ENCODE measurements at regions not wholly inside any gene's neighbourhood (a gene's known extent, or its start where the extent isn't known, plus 50 kb on each side); places are given as distances from the start of the nearest gene placed in this dataset.

DNA sequence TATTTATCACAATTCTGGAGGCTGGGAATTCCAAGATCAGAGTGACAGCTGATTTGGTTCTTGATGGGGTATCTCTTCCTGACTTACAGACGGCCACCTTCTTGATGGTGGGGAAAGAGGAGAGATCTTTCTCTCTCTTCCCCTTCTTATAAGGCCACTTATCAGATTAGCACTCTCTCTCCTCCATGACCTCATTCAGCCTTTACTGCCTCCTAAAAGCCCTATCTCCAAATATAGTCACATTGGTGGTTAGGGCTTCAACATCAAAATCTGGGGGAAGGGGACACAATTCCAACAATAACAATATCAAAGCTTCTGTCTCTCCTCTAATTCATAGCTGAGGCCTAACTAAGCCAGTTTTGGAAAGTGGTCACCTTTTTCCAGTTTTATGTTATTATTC lies 91.7 kb upstream of the MBNL1 start:
- H2BK120ac ChIP-seq (ENCODE audit: low read depth, low read length): no peak overlapping the region
- H3K18ac ChIP-seq (ENCODE audit: low read depth in 1 of 2, low read length in 2 of 2): no peak overlapping the region
- H3K9ac ChIP-seq (ENCODE audit: low read length): no peak overlapping the region
- H3K4ac ChIP-seq (ENCODE audit: low read depth in 1 of 2, low read length in 2 of 2): no peak overlapping the region
- H3K4me2 ChIP-seq (ENCODE audit: low read length, poor library complexity, severe bottlenecking): no peak overlapping the region
- H3K4me3 ChIP-seq (ENCODE audit: insufficient read depth in 1 of 2, low read depth in 1 of 2, low read length in 2 of 2): no peak overlapping the region
- DNase-seq: no peak
- no peak overlapping the region for H2AFZ ChIP-seq (ENCODE audit: low read depth, low read length)
- H3K23ac ChIP-seq (ENCODE audit: low read length in 2 of 2): no peak overlapping the region
- no peaks in the 10 kb centered on the region for H3K36me3 ChIP-seq (ENCODE audit: control insufficient read depth in 1 of 2, insufficient read depth in 2 of 2, low read depth in 1 of 2, low read length in 2 of 2)
- H4K8ac ChIP-seq (ENCODE audit: low read length): no peak overlapping the region
- H3K9me3 ChIP-seq (ENCODE audit: control insufficient read depth, low read length): no peaks in the 10 kb centered on the region
- H3K27me3 ChIP-seq (ENCODE audit: control insufficient read depth in 1 of 2, insufficient read depth in 1 of 2, low read length in 2 of 2): no peaks in the 10 kb centered on the region
- H3K27ac ChIP-seq (ENCODE audit: low read length, poor library complexity, severe bottlenecking): peak overlapping the region; percentile 52
- peak overlapping the region; percentile 6 for H2AK5ac ChIP-seq (ENCODE audit: low read length, severe bottlenecking)
- H3K4me1 ChIP-seq (ENCODE audit: control insufficient read depth, insufficient read depth, low read depth, low read length): no peaks in the 10 kb centered on the region
- no peaks in the 10 kb centered on the region for H3K79me1 ChIP-seq (replicated peaks; ENCODE audit: low read length, poor library complexity, severe bottlenecking)
- no peak overlapping the region for H2BK15ac ChIP-seq (ENCODE audit: low read depth, poor library complexity, severe bottlenecking)
- H2BK12ac ChIP-seq (ENCODE audit: low read length in 2 of 2): no peak overlapping the region
- H4K91ac ChIP-seq (ENCODE audit: low read length): no peak overlapping the region
- H3K14ac ChIP-seq (ENCODE audit: low read length in 2 of 2): no peak overlapping the region
- no peak overlapping the region for H2BK5ac ChIP-seq (ENCODE audit: low read depth, low read length, poor library complexity, severe bottlenecking)
- 80% methylated on average over 1 of the region's 1 CpG for WGBS

DNA sequence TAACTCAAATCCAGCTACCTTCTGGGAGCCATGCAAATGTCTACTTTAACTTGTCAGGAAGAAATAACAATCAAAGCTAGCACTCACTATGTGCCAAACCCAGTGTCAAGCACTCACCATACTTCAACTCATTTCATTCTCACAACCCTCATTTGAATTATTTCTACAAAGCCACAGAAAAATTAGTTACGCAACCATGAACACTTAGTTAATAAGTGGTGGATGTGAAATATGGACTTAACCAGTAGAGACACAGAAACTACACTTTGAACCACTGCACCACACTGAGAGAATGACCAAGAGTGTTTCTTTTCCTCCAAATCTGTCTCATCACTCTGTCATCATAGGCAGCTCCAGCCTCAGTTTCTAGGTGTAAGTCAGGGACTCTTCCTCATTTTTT lies 91.0 kb upstream of the MBNL1 start:
- H3K27me3 ChIP-seq (ENCODE audit: control insufficient read depth in 1 of 2, insufficient read depth in 1 of 2, low read length in 2 of 2): no peaks in the 10 kb centered on the region
- no CpG with 5 or more reads among the region's 1 CpG for WGBS

DNA sequence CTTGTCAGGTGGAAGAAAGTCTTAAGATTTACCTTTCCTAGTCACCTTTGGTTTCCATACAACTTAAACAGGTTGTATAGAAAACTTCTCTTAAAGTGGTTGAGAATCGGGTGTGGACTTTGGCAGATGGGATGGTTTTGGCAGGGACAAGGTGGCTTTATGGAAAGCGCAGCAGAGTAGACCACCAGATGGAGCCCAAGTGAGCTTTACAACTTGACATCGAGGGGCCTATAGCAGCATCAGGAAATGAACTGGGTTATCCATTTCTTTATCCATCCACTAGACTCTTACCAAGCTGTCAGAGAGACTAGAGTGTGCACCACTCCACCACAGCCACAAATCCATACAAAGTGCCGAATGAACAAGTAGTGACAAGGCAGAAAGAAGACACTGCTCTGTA lies 85.3 kb upstream of the MBNL1 start:
- no peak overlapping the region for H3K4me2 ChIP-seq (ENCODE audit: low read length, poor library complexity, severe bottlenecking)
- H3K27me3 ChIP-seq (ENCODE audit: control insufficient read depth in 1 of 2, insufficient read depth in 1 of 2, low read length in 2 of 2): no peaks in the 10 kb centered on the region
- no peak overlapping the region for H2AK5ac ChIP-seq (ENCODE audit: low read length, severe bottlenecking)
- no peak overlapping the region for H3K4me3 ChIP-seq (ENCODE audit: insufficient read depth in 1 of 2, low read depth in 1 of 2, low read length in 2 of 2)
- H3K27ac ChIP-seq (ENCODE audit: low read length, poor library complexity, severe bottlenecking): no peak overlapping the region
- no peaks in the 10 kb centered on the region for H3K79me1 ChIP-seq (replicated peaks; ENCODE audit: low read length, poor library complexity, severe bottlenecking)
- H3K18ac ChIP-seq (ENCODE audit: low read depth in 1 of 2, low read length in 2 of 2): no peak overlapping the region
- peak; percentile 44 for DNase-seq
- no peak overlapping the region for H3K4ac ChIP-seq (ENCODE audit: low read depth in 1 of 2, low read length in 2 of 2)
- no peaks in the 10 kb centered on the region for H3K36me3 ChIP-seq (ENCODE audit: control insufficient read depth in 1 of 2, insufficient read depth in 2 of 2, low read depth in 1 of 2, low read length in 2 of 2)
- 63% methylated on average over 3 of the region's 4 CpGs for WGBS
- no peak overlapping the region for H3K9ac ChIP-seq (ENCODE audit: low read length)
- no peaks in the 10 kb centered on the region for H3K9me3 ChIP-seq (ENCODE audit: control insufficient read depth, low read length)
- H3K4me1 ChIP-seq (ENCODE audit: control insufficient read depth, insufficient read depth, low read depth, low read length): peaks cover 1% of the 10 kb centered on the region
- H2BK120ac ChIP-seq (ENCODE audit: low read depth, low read length): no peak overlapping the region
- H2AFZ ChIP-seq (ENCODE audit: low read depth, low read length): no peak overlapping the region
- no peak overlapping the region for H2BK15ac ChIP-seq (ENCODE audit: low read depth, poor library complexity, severe bottlenecking)
- no peak overlapping the region for H2BK12ac ChIP-seq (ENCODE audit: low read length in 2 of 2)
- no peak overlapping the region for H4K91ac ChIP-seq (ENCODE audit: low read length)
- no peak overlapping the region for H2BK5ac ChIP-seq (ENCODE audit: low read depth, low read length, poor library complexity, severe bottlenecking)
- no peak overlapping the region for H3K23ac ChIP-seq (ENCODE audit: low read length in 2 of 2)
- no peak overlapping the region for H4K8ac ChIP-seq (ENCODE audit: low read length)
- H3K14ac ChIP-seq (ENCODE audit: low read length in 2 of 2): no peak overlapping the region

More for the DNA sequence above, 91.0 kb upstream of the MBNL1 start:
- Histone ChIP-seq H3K4me2 (ENCODE audit: low read length, poor library complexity, severe bottlenecking) (no peak overlapping the region), H4K91ac (ENCODE audit: low read length) (no peak overlapping the region), H3K36me3 (ENCODE audit: control insufficient read depth in 1 of 2, insufficient read depth in 2 of 2, low read depth in 1 of 2, low read length in 2 of 2) (no peaks in the 10 kb centered on the region), H3K9ac (ENCODE audit: low read length) (no peak overlapping the region), H3K27ac (ENCODE audit: low read length, poor library complexity, severe bottlenecking) (no peak overlapping the region), H2BK12ac (ENCODE audit: low read length in 2 of 2) (no peak overlapping the region), H3K14ac (ENCODE audit: low read length in 2 of 2) (no peak overlapping the region), H2AK5ac (ENCODE audit: low read length, severe bottlenecking) (peak overlapping the region; percentile 16), H3K4ac (ENCODE audit: low read depth in 1 of 2, low read length in 2 of 2) (no peak overlapping the region), H2BK120ac (ENCODE audit: low read depth, low read length) (no peak overlapping the region), H3K23ac (ENCODE audit: low read length in 2 of 2) (no peak overlapping the region), H3K4me3 (ENCODE audit: insufficient read depth in 1 of 2, low read depth in 1 of 2, low read length in 2 of 2) (no peak overlapping the region), H3K79me1 (replicated peaks; ENCODE audit: low read length, poor library complexity, severe bottlenecking) (no peaks in the 10 kb centered on the region), H3K4me1 (ENCODE audit: control insufficient read depth, insufficient read depth, low read depth, low read length) (no peaks in the 10 kb centered on the region), H3K18ac (ENCODE audit: low read depth in 1 of 2, low read length in 2 of 2) (no peak overlapping the region), H2AFZ (ENCODE audit: low read depth, low read length) (no peak overlapping the region), H4K8ac (ENCODE audit: low read length) (no peak overlapping the region), H2BK5ac (ENCODE audit: low read depth, low read length, poor library complexity, severe bottlenecking) (no peak overlapping the region), H2BK15ac (ENCODE audit: low read depth, poor library complexity, severe bottlenecking) (no peak overlapping the region), H3K9me3 (ENCODE audit: control insufficient read depth, low read length) (no peaks in the 10 kb centered on the region)
- DNase-seq: no peak

DNA sequence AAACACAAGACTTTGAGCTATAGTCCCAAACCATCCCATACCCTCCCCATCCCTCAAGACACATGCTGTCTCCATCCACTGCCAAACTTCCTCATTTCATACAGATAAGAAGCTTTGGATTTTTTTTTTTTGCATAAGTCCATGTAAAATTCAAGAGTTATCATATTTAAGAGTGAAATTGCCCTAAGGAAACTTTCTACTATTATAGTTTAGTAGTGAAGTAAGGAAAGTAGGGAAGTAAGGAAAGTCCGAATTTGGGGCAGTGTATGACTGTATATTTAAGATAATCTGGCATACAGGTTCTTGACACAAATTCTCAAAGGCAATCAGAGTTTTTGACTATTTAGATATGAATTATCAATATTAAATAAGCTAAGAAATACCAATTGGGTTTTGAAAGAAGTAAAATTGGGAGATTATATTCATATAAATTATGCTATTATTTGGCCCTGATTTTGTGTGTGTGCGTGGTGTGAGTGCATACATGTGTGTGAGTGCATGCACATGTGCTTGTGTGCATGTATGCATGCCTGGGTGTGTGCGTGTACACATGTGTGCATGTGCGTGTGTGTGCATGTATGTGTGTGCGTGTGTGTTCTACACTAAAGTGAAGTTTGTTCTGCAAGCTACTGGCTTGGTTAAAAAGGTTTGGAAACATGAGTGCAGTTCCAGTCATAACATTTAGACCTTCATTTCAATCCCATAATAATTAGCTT lies 83.6 kb upstream of the MBNL1 start:
- Histone ChIP-seq H2BK120ac (ENCODE audit: low read depth, low read length) (no peak overlapping the region), H3K79me1 (replicated peaks; ENCODE audit: low read length, poor library complexity, severe bottlenecking) (no peaks in the 10 kb centered on the region), H2BK15ac (ENCODE audit: low read depth, poor library complexity, severe bottlenecking) (no peak overlapping the region), H3K36me3 (ENCODE audit: control insufficient read depth in 1 of 2, insufficient read depth in 2 of 2, low read depth in 1 of 2, low read length in 2 of 2) (no peaks in the 10 kb centered on the region), H3K23ac (ENCODE audit: low read length in 2 of 2) (no peak overlapping the region), H3K14ac (ENCODE audit: low read length in 2 of 2) (peak overlapping the region in 1 of 2 experiments; percentile 50), H2AFZ (ENCODE audit: low read depth, low read length) (no peak overlapping the region), H3K4me1 (ENCODE audit: control insufficient read depth, insufficient read depth, low read depth, low read length) (peaks cover 1% of the 10 kb centered on the region), H2AK5ac (ENCODE audit: low read length, severe bottlenecking) (no peak overlapping the region), H2BK5ac (ENCODE audit: low read depth, low read length, poor library complexity, severe bottlenecking) (no peak overlapping the region), H3K9ac (ENCODE audit: low read length) (no peak overlapping the region), H3K27ac (ENCODE audit: low read length, poor library complexity, severe bottlenecking) (no peak overlapping the region), H3K18ac (ENCODE audit: low read depth in 1 of 2, low read length in 2 of 2) (no peak overlapping the region), H3K27me3 (ENCODE audit: control insufficient read depth in 1 of 2, insufficient read depth in 1 of 2, low read length in 2 of 2) (no peaks in the 10 kb centered on the region), H3K4me2 (ENCODE audit: low read length, poor library complexity, severe bottlenecking) (no peak overlapping the region), H4K91ac (ENCODE audit: low read length) (no peak overlapping the region), H4K8ac (ENCODE audit: low read length) (no peak overlapping the region), H3K4ac (ENCODE audit: low read depth in 1 of 2, low read length in 2 of 2) (no peak overlapping the region), H3K4me3 (ENCODE audit: insufficient read depth in 1 of 2, low read depth in 1 of 2, low read length in 2 of 2) (no peak overlapping the region), H2BK12ac (ENCODE audit: low read length in 2 of 2) (no peak overlapping the region), H3K9me3 (ENCODE audit: control insufficient read depth, low read length) (no peaks in the 10 kb centered on the region)
- DNase-seq: no peak
- 91% methylated on average over 1 of the region's 5 CpGs for WGBS
